Muscle layer of duodenum (tissue), 2 donors: ENCODE measurements at regions not wholly inside any gene's neighbourhood (a gene's known extent, or its start where the extent isn't known, plus 50 kb on each side); places are given as distances from the start of the nearest gene placed in this dataset.
"Not testable (repeated sequence)": the region's sequence is repeated elsewhere in the genome, so short reads cannot be mapped to it uniquely, and the experiment has no call there.

Experiments
- H3K27ac ChIP-seq: one replicate; pipeline ENCODE4 v1.7.0; 2013; ENCODE audit warnings: mild to moderate bottlenecking, low read length
- H3K27me3 ChIP-seq: one replicate; pipeline ENCODE4 v1.7.0; 2013; ENCODE audit warnings: low read depth, mild to moderate bottlenecking, control low read depth, low read length
- H3K36me3 ChIP-seq, 2 donors: one replicate each; pipeline ENCODE4 v1.7.0; 2013; ENCODE audit warnings: low read length in 2 of 2, control low read depth in 1 of 2, mild to moderate bottlenecking in 1 of 2; ENCODE audit not compliant: insufficient read depth in 2 of 2, control insufficient read depth in 1 of 2
- H3K4me1 ChIP-seq, 2 donors: one replicate each; pipeline ENCODE4 v1.7.0; 2013; ENCODE audit warnings: low read length in 2 of 2, mild to moderate bottlenecking in 2 of 2, control low read depth in 1 of 2, moderate library complexity in 1 of 2; ENCODE audit not compliant: insufficient read depth in 2 of 2, control insufficient read depth in 1 of 2
- H3K4me3 ChIP-seq, 2 donors: one replicate each; pipeline ENCODE4 v1.7.0; 2013; ENCODE audit warnings: low read length in 2 of 2, low read depth in 1 of 2, mild to moderate bottlenecking in 1 of 2
- H3K9me3 ChIP-seq, 2 donors: one replicate each; pipeline ENCODE4 v1.7.0; 2013; ENCODE audit warnings: low read length in 2 of 2, control low read depth in 1 of 2, mild to moderate bottlenecking in 1 of 2; ENCODE audit not compliant: control insufficient read depth in 1 of 2
- donor health status: healthy.

DNA sequence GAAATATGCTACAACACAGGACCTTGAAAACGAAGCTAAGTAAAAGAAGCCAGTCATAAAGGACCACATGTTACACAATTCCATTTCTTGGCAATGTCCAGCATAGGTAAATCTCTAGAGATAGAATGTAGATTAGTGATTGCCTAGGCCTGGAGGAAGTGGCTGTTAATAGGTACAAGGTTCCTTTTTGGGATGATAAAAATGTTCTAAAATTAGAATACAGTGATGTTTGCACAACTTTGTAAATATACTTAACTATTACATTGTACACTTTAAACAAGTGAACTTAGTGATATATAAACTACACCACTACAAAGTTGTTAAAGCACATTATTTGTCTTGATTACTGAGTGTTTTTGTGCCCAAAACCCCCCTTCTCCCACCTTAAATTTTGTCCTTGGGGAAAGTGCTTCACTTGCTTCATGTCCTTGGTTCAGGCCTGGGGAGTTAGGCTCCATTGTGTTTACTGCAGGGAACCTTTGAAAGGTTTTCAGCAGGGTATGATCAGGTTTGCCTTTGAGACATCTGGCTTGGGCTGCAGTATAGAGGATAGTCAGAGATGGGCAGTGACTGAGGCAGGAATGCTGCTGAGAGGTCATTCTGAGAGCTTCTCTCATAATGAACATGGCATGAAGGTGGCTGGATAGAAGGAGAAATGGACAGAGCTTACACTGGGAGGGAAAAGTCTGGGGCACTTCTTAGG is 1052.6 kb downstream of the REEP3 start:
- Histone ChIP-seq H3K9me3 (no peaks in the 10 kb centered on the region), H3K27ac (no peak overlapping the region), H3K4me1 (peaks cover 0 to 9% of the 10 kb centered on the region in 2 donors), H3K4me3 (no peak overlapping the region), H3K27me3 (no peaks in the 10 kb centered on the region), H3K36me3 (no peaks in the 10 kb centered on the region)

GRCh38 chr10:64574371-64574770 is 1053.2 kb downstream of the REEP3 start:
- Histone ChIP-seq H3K4me3 (no peak overlapping the region), H3K9me3 (no peaks in the 10 kb centered on the region), H3K36me3 (no peaks in the 10 kb centered on the region), H3K27me3 (no peaks in the 10 kb centered on the region), H3K27ac (no peak overlapping the region), H3K4me1 (peaks cover 0 to 9% of the 10 kb centered on the region in 2 donors)

- no peaks in the 10 kb centered on the region for H3K27me3 ChIP-seq
- H3K4me1 ChIP-seq = peaks cover 0 to 9% of the 10 kb centered on the region in 2 donors
- H3K9me3 ChIP-seq = no peaks in the 10 kb centered on the region
- H3K36me3 ChIP-seq = no peaks in the 10 kb centered on the region
- no peak overlapping the region for H3K4me3 ChIP-seq
- no peak overlapping the region for H3K27ac ChIP-seq
Measured at GRCh38 chr10:64576497-64576896, 1055.3 kb downstream of the REEP3 start.

DNA sequence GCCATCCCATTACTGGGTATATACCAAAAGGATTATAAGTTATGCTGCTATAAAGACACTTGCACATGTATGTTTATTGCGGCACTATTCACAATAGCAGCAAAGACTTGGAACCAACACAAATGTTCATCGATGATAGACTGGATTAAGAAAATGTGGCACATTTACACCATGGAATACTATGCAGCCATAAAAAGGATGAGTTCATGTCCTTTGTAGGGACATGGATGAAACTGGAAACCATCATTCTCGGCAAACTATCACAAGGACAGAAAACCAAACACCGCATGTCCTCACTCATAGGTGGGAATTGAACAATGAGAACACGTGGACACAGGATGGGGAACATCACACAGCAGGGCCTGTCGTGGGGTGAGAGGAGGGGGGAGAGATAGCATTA is 1057.6 kb downstream of the REEP3 start:
- H3K27me3 ChIP-seq, H3K4me3 ChIP-seq, H3K27ac ChIP-seq, H3K36me3 ChIP-seq, H3K9me3 ChIP-seq, H3K4me1 ChIP-seq: not testable (repeated sequence)

- H3K27me3 ChIP-seq = no peaks in the 10 kb centered on the region
- H3K4me1 ChIP-seq = no peaks in the 10 kb centered on the region
- H3K36me3 ChIP-seq = no peaks in the 10 kb centered on the region
- H3K27ac ChIP-seq = no peak overlapping the region
- H3K4me3 ChIP-seq = no peak overlapping the region
- no peaks in the 10 kb centered on the region for H3K9me3 ChIP-seq
Measured at GRCh38 chr10:64586934-64587503, 1065.8 kb downstream of the REEP3 start.

DNA sequence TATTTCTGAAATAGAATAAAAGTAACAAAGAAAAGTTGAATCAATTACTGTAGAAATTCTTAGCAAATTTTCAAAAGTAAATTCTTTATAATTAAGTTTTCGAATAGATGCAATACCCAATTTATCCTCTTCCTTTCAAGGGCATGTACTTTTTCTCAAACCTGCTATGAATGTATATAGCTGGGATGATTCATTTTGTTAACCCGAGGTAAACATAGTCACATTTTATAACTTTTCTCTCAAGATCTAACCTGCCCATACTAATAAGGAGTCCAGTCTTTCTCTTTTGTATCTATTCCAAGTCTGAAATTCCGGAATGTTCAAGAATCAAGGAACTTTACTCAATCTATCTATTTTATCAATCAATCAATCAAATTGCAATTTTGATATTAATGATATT is 1072.9 kb downstream of the REEP3 start:
- no peaks in the 10 kb centered on the region for H3K27me3 ChIP-seq
- no peaks in the 10 kb centered on the region for H3K9me3 ChIP-seq
- H3K4me3 ChIP-seq = no peak overlapping the region
- H3K36me3 ChIP-seq = no peaks in the 10 kb centered on the region
- H3K4me1 ChIP-seq = no peaks in the 10 kb centered on the region
- no peak overlapping the region for H3K27ac ChIP-seq

GRCh38 chr10:64598600-64598999 is 1077.4 kb downstream of the REEP3 start:
- H3K9me3 ChIP-seq = no peaks in the 10 kb centered on the region
- H3K4me3 ChIP-seq = no peak overlapping the region
- no peaks in the 10 kb centered on the region for H3K4me1 ChIP-seq
- H3K36me3 ChIP-seq = no peaks in the 10 kb centered on the region
- no peak overlapping the region for H3K27ac ChIP-seq
- H3K27me3 ChIP-seq = no peaks in the 10 kb centered on the region

GRCh38 chr10:64601298-64601697 is 1080.1 kb downstream of the REEP3 start:
- H3K4me3 ChIP-seq = no peak overlapping the region
- H3K36me3 ChIP-seq = no peaks in the 10 kb centered on the region
- H3K27me3 ChIP-seq = no peaks in the 10 kb centered on the region
- H3K27ac ChIP-seq = no peak overlapping the region
- H3K4me1 ChIP-seq = no peaks in the 10 kb centered on the region
- H3K9me3 ChIP-seq = no peaks in the 10 kb centered on the region

GRCh38 chr10:64617085-64617484 is 1095.9 kb downstream of the REEP3 start:
- H3K9me3 ChIP-seq = no peaks in the 10 kb centered on the region
- no peak overlapping the region for H3K27ac ChIP-seq
- no peak overlapping the region for H3K4me3 ChIP-seq
- H3K27me3 ChIP-seq = no peaks in the 10 kb centered on the region
- H3K36me3 ChIP-seq = no peaks in the 10 kb centered on the region
- no peaks in the 10 kb centered on the region for H3K4me1 ChIP-seq

DNA sequence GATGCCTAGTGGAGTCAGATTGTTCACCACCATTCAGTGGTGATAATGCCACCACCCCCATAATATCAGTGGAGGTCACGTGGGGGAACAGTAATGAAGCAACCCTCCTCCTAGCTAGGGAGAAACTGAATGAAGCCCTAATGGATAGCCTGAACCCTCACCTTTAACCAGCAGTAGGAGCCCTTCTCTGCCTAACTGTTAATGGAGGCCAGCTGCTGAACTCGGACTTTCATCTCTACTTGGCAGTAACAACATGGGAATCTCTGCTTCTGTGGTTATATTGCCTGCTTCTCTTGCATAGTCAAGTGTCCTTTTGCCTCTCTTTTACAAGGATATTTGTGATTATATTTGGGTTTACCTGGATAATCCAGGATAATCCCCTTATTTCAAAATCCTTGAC is 1097.9 kb downstream of the REEP3 start:
- Histone ChIP-seq H3K27me3 (no peaks in the 10 kb centered on the region), H3K27ac (no peak overlapping the region), H3K4me3 (no peak overlapping the region), H3K36me3 (no peaks in the 10 kb centered on the region), H3K9me3 (no peaks in the 10 kb centered on the region), H3K4me1 (no peaks in the 10 kb centered on the region)

DNA sequence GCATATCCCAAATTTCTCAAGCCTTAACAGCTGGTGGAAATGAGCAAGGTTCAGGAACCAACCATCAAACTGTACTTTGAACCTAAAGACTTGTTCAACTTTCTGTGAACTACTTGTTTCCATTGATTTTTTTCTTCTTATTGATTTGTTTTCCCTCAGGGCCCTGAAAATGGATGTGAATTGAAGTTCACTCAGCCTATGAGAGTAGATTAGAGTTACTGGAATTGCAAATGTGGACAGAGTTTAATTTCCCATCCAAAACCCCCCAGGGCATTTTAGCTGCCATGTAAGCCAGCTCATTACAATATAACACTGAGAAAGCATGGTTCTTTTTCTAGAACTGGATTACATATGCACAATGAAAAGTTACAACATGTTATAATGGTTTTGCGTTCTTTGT is 1105.7 kb downstream of the REEP3 start:
- Histone ChIP-seq H3K27ac (no peak overlapping the region), H3K4me3 (no peak overlapping the region), H3K9me3 (peaks cover 0 to 3% of the 10 kb centered on the region in 2 donors), H3K4me1 (peaks cover 0 to 8% of the 10 kb centered on the region in 2 donors), H3K36me3 (no peaks in the 10 kb centered on the region), H3K27me3 (no peaks in the 10 kb centered on the region)

DNA sequence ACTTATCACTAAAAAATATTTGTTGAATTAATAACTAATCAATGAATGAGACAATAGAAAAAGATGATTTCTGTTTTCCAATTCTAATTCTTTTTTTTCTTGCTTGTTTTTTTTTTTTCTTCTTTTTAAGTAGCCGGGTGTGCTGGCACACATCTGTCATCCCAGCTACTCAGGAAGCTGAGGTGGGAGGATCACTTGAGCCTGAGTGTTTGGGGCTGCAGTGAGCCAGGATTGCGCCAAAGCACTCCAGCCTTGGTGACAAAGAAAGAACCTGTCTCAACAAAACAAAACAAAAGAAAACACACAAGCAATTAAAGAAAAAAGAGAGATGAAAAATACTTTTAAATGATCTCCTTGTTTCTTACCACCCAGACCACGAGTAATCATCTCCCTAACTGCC is 1109.3 kb downstream of the REEP3 start:
- no peak overlapping the region for H3K4me3 ChIP-seq
- peaks cover 0 to 3% of the 10 kb centered on the region in 2 donors for H3K9me3 ChIP-seq
- H3K36me3 ChIP-seq = no peaks in the 10 kb centered on the region
- H3K27ac ChIP-seq = no peak overlapping the region
- no peaks in the 10 kb centered on the region for H3K27me3 ChIP-seq
- H3K4me1 ChIP-seq = peaks cover 0 to 8% of the 10 kb centered on the region in 2 donors
